Spleen (tissue), 7 donors: ENCODE measurements at regions not wholly inside any gene's neighbourhood (a gene's known extent, or its start where the extent isn't known, plus 50 kb on each side); places are given as distances from the start of the nearest gene placed in this dataset.

Experiments
- CTCF ChIP-seq, 11 experiments: fragments of 200-600 bp in 7 of 11; fragments of 450-650 bp in 4 of 11; sonication (generic) in 4 of 11; IDR thresholded peaks in 8 of 11; conservative IDR thresholded peaks in 3 of 11; 1 replicate in 7 of 11; 2 replicates in 4 of 11; pipeline versions ENCODE4 v1.4.0 to v1.8.0; 2016 to 2021; ENCODE audit warnings: antibody characterized with exemption in 11 of 11, inconsistent platforms in 4 of 11, mild to moderate bottlenecking in 1 of 11
- POLR2A ChIP-seq, 3 donors: fragments of 450-650 bp; IDR thresholded peaks; one replicate each; pipeline ENCODE4 v1.5.1; 2017; ENCODE audit warnings: antibody characterized with exemption in 3 of 3, mild to moderate bottlenecking in 1 of 3
- POLR2AphosphoS5 ChIP-seq, 3 donors: sonication (generic); formaldehyde crosslinking; IDR thresholded peaks; one replicate each; pipeline ENCODE4 v1.5.1; 2017; ENCODE audit warnings: antibody characterized with exemption in 3 of 3
- donor health status: DM: no; HTN: no; CAD: no; lungs with moderate emphysema.
- donor health status: DM: no; HTN: no; CAD: no.
- donor health status: DM: no; HTN: no; CAD: no.

- no peak for TF ChIP-seq CTCF (IDR thresholded peaks at IDR 0.05 in 8 of 11, conservative IDR thresholded peaks at IDR 0.05 in 3 of 11)
- TF ChIP-seq POLR2A (IDR thresholded peaks at IDR 0.05): no peak
- no peak for TF ChIP-seq POLR2AphosphoS5 (IDR thresholded peaks at IDR 0.05)
Observed at GRCh38 chr2:128585706-128586105, 267.0 kb upstream of the HS6ST1 start.
